Activated B cell treated with CpG ODN at 0.5 μM for 24 hours (primary cell): ENCODE measurements at regions not wholly inside any gene's neighbourhood (a gene's known extent, or its start where the extent isn't known, plus 50 kb on each side); places are given as distances from the start of the nearest gene placed in this dataset.

ENCODE experiments used
- ATAC-seq: fragments of 200-7000 bp; cut with Tn5 transposase; one replicate; pipeline ENCODE4 v1.10.0; 2021; ENCODE audit warnings: low read depth, mild to moderate bottlenecking, moderate library complexity
- CTCF ChIA-PET: fragments of 350-600 bp; sonication (Branson Sonifier 250); formaldehyde crosslinking; loops from one replicate; lab custom pipeline; 2021; ENCODE audit warnings: antibody characterized with exemption; lab: Charles Lee
- POLR2A ChIA-PET: fragments of 350-600 bp; sonication (Branson Sonifier 250); formaldehyde crosslinking; loops from one replicate; lab custom pipeline; 2021; ENCODE audit warnings: antibody characterized with exemption; lab: Charles Lee
- DNase-seq: peaks from one replicate; pipeline ENCODE4 v3.0.0; 2022
- H3K27ac Mint-ChIP-seq: one replicate; pipeline ENCODE4 v1.8.0; 2020; ENCODE audit warnings: mixed read lengths
- H3K27me3 Mint-ChIP-seq: one replicate; pipeline ENCODE4 v1.8.0; 2021; ENCODE audit warnings: mixed read lengths
- H3K36me3 Mint-ChIP-seq: one replicate; pipeline ENCODE4 v1.8.0; 2021; ENCODE audit warnings: low read depth, mixed read lengths
- H3K4me1 Mint-ChIP-seq: one replicate; pipeline ENCODE4 v1.8.0; 2021; ENCODE audit warnings: mixed read lengths
- H3K4me3 Mint-ChIP-seq: one replicate; pipeline ENCODE4 v1.8.0; 2020; ENCODE audit warnings: mild to moderate bottlenecking, mixed read lengths
- H3K9me3 Mint-ChIP-seq: one replicate; pipeline ENCODE4 v1.8.0; 2020; ENCODE audit warnings: mixed read lengths
- CTCF ChIP-seq: fragments of 200-600 bp; IDR thresholded peaks from one replicate; pipeline ENCODE4 v1.8.0; 2022; ENCODE audit warnings: antibody characterized with exemption, mild to moderate bottlenecking
- intact Hi-C: fragments of 100-400 bp; cut with micrococcal nuclease; formaldehyde crosslinking; loops from one replicate; pipeline ENCODE4 v1.15.1; 2024

GRCh38 chr15:69659454-69660050 is 206.9 kb downstream of the RPLP1 start:
- no peak overlapping the region for H3K27ac Mint-ChIP-seq
- peaks cover 29% of the 10 kb centered on the region for H3K27me3 Mint-ChIP-seq
- ChIA-PET CTCF (no interaction called here), POLR2A (no interaction called here)
- intact Hi-C loops: no loop called here
- no peaks in the 10 kb centered on the region for H3K9me3 Mint-ChIP-seq
- TF ChIP-seq CTCF: no peak
- no peaks in the 10 kb centered on the region for H3K36me3 Mint-ChIP-seq
- H3K4me3 Mint-ChIP-seq: no peak overlapping the region
- no peak for DNase-seq
- H3K4me1 Mint-ChIP-seq: no peaks in the 10 kb centered on the region
- ATAC-seq: no peak

- ChIA-PET POLR2A (no interaction called here), CTCF (no interaction called here)
- Mint-ChIP-seq H3K4me1 (peaks cover 2% of the 10 kb centered on the region), H3K36me3 (no peaks in the 10 kb centered on the region), H3K27ac (no peak overlapping the region), H3K27me3 (peaks cover 29% of the 10 kb centered on the region), H3K4me3 (no peak overlapping the region), H3K9me3 (no peaks in the 10 kb centered on the region)
- intact Hi-C loops: no loop called here
- DNase-seq (no peak), ATAC-seq (no peak)
- no peak for TF ChIP-seq CTCF
These were observed 207.5 kb downstream of the RPLP1 start for GRCh38 chr15:69660114-69660513.

DNA sequence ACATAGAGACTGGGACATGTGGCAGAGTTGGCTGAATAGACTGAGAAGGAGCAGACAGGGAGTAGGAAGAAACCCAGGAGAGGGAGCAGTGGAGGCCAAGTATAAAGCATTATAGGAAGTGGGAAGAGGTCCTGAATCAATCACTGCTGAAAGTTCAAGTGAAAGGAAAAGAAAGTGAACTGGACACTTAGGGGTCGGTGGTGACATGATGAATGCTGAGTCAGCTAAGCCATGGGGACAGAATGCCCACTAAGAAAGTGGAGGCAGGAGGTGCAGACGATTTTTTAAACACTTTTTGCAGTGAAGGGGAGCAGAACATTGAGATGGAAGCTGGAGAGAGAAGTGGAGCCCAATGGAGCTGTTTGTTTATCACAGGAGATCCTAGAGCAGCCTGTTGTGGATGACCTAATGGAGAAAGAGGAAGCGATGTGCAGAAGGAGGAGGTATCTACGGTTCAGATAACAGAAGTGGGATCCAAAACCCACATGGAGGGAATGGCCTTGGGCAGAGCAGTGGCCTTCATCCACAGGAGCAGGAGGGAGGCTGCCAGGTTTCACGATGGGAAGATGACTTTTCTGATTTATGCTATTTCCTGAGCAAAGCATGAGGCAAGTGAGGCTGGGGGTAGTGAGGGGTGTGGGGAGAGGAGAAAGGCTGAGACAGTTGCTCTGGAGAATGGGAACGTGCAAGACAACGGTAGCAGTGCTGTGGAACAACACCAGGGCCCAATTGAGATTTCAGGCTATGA is 208.2 kb downstream of the RPLP1 start:
- H3K9me3 Mint-ChIP-seq: no peaks in the 10 kb centered on the region
- intact Hi-C loops: no loop called here
- no peaks in the 10 kb centered on the region for H3K36me3 Mint-ChIP-seq
- no peak overlapping the region for H3K4me3 Mint-ChIP-seq
- no peak for ATAC-seq
- peaks cover 26% of the 10 kb centered on the region for H3K27me3 Mint-ChIP-seq
- H3K27ac Mint-ChIP-seq: no peak overlapping the region
- DNase-seq: no peak
- no peak for TF ChIP-seq CTCF
- ChIA-PET POLR2A (no interaction called here), CTCF (no interaction called here)
- peaks cover 9% of the 10 kb centered on the region for H3K4me1 Mint-ChIP-seq

DNA sequence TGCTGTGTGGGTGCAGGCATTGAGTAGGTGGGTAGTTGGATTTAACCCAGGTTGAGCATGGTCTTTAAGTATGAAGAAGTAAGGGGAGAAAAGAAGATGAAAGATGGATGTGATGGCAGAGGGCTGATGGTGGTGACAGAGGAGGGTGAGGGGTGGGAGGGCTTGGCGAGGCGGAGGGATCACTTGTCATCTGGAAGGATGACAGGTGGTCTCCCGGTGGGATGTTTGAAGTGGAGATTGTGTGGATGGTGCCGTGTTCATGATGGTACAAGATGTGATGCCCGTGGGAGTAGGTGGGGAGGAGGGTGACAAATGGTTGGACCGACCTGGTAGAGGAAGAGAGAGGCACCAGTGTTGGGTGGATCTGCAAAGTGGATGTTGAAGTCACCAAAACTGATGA is 208.8 kb downstream of the RPLP1 start:
- no peak for ATAC-seq
- Mint-ChIP-seq H3K27me3 (peaks cover 25% of the 10 kb centered on the region), H3K4me1 (peaks cover 15% of the 10 kb centered on the region), H3K36me3 (no peaks in the 10 kb centered on the region), H3K27ac (no peak overlapping the region), H3K4me3 (no peak overlapping the region), H3K9me3 (no peaks in the 10 kb centered on the region)
- DNase-seq: no peak
- CTCF ChIA-PET: no interaction called here
- no peak for TF ChIP-seq CTCF
- intact Hi-C loops: no loop called here
- POLR2A ChIA-PET: no interaction called here

- CTCF ChIA-PET: no interaction called here
- H3K4me3 Mint-ChIP-seq: no peak overlapping the region
These were observed 209.4 kb downstream of the RPLP1 start for GRCh38 chr15:69661871-69662644.

More at GRCh38 chr15:69661871-69662644, 209.4 kb downstream of the RPLP1 start:
- no peak for TF ChIP-seq CTCF
- no peak for ATAC-seq
- intact Hi-C loops: no loop called here
- DNase-seq: no peak
- no peaks in the 10 kb centered on the region for H3K36me3 Mint-ChIP-seq
- POLR2A ChIA-PET: no interaction called here
- no peak overlapping the region for H3K27ac Mint-ChIP-seq
- H3K27me3 Mint-ChIP-seq: peaks cover 18% of the 10 kb centered on the region
- H3K9me3 Mint-ChIP-seq: no peaks in the 10 kb centered on the region
- peaks cover 21% of the 10 kb centered on the region for H3K4me1 Mint-ChIP-seq
